ENCODE measurements at regions not wholly inside any gene's neighbourhood (a gene's known extent, or its start where the extent isn't known, plus 50 kb on each side); places are given as distances from the start of the nearest gene placed in this dataset.
"Not testable (repeated sequence)": the region's sequence is repeated elsewhere in the genome, so short reads cannot be mapped to it uniquely, and the experiment has no call there.

GRCh38 chr5:114148728-114149127 is 213.1 kb upstream of the KCNN2 start:
- not testable (repeated sequence) for TF ChIP-seq CTCF, EP300 (IDR thresholded peaks at IDR 0.05)

Data from tibial nerve (tissue), 4 donors.